Omental fat pad (tissue), 3 donors: ENCODE measurements at regions not wholly inside any gene's neighbourhood (a gene's known extent, or its start where the extent isn't known, plus 50 kb on each side); places are given as distances from the start of the nearest gene placed in this dataset.

Source experiments
- ATAC-seq: fragments of 150-250 bp; one replicate; pipeline ENCODE4 v1.9.1; 2016; ENCODE audit warnings: mild to moderate bottlenecking, moderate library complexity; ENCODE audit not compliant: low FRiP score
- DNase-seq: peaks from one replicate; pipeline ENCODE4 v3.0.0-alpha.2; 2019; ENCODE audit warnings: low spot score
- CTCF ChIP-seq, 3 donors: fragments of 450-650 bp; IDR thresholded peaks; one replicate each; pipeline ENCODE4 v1.5.1; 2016 to 2017; ENCODE audit warnings: antibody characterized with exemption in 3 of 3, mild to moderate bottlenecking in 3 of 3, moderate library complexity in 2 of 3

GRCh38 chr2:156003780-156004179 lies 328.7 kb downstream of the NR4A2 start:
- no peak for ATAC-seq
- no peak for TF ChIP-seq CTCF (IDR thresholded peaks at IDR 0.05)
- DNase-seq, result no peak

DNA sequence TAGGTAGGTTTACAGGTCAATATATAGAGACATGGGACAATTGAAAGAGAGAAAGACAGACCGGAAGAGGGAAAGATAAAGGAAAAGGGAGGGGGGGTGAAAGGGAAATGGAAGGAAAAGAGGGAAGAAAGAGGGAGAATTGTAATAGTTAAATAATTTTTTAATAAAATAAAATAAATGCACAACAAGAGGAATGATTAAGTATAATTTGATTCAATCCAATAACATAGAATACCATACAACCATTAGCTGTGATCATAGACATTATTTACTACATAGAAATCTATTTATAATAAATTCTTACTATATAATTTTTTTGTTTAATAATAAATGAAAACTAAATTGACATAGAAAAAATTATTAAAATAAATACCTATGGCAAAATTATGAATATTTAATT lies 330.7 kb downstream of the NR4A2 start:
- DNase-seq (no peak), ATAC-seq (no peak)
- no peak for TF ChIP-seq CTCF (IDR thresholded peaks at IDR 0.05)

DNA sequence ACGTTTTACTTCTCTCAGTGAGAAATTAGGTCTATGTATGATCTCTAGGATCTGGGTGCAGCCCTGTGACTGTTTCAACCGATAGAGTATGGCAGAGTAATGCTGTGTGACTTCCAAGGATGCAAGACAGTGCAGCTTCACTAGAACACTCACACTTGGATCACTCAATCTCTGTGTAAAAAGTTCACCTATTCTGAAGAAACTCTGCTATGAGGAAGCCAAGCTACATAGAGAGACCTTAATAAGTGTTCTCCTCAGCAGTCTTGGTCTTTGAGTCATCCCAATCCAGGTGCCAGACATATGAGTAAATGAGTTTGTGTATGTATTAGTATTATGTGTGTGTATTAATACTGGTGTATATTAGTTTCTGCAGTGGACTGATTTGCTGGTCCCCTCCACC lies 335.0 kb downstream of the NR4A2 start:
- DNase-seq, result no peak
- ATAC-seq, result no peak
- TF ChIP-seq CTCF (IDR thresholded peaks at IDR 0.05), result no peak

DNA sequence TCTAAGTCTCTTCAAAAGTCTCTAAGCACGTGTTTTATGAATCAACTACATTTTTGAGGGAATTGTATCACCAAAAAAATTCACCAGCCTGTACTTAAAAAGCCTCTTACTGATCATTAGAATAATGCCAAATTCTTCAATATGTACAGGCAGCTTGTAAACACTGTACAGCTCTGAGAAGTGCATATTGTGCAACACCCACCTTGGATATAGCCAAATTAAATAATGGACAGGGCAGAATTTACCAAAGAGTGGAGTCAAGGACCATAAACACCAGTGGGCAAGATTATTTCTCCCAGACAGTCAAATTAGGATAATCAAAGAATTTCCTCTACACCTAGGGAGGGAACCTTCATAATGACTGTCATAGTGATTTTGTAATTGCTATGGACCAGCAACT lies 338.2 kb downstream of the NR4A2 start:
- no peak for TF ChIP-seq CTCF (IDR thresholded peaks at IDR 0.05)
- DNase-seq (no peak), ATAC-seq (no peak)

GRCh38 chr2:155983845-155984244 lies 348.7 kb downstream of the NR4A2 start:
- no peak for ATAC-seq

GRCh38 chr2:155982135-155982534 lies 350.4 kb downstream of the NR4A2 start:
- no peak for TF ChIP-seq CTCF (IDR thresholded peaks at IDR 0.05)
- ATAC-seq (no peak), DNase-seq (no peak)

More at GRCh38 chr2:155983845-155984244, 348.7 kb downstream of the NR4A2 start:
- no peak for TF ChIP-seq CTCF (IDR thresholded peaks at IDR 0.05)
- DNase-seq, result no peak

DNA sequence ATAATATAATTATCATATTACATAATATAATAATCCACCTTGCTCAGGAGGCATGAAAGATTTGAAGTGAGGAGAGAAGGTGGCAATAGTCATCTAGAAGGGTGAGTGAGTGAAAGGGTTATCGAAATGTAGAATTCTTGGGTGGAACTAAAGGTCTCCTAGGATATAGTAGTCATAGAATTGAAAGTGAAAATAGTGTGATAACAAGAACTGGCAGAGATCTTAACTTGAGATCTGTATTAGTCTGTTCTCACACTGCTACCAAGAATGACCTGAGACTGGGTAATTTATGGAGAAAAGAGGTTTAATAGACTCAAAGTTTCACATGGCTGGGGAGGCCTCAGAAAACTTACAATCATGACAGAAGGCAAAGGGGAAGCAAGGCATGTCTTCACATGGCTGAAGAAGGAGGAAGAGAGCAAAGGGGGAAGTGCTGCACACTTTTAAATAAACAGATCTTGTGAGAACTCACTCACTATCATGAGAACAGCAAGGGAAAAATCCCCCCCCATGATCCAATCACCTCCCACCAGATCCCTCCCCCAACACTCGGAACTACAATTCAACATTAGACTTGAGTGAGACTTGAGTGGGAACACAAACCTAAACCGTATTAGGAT lies 351.5 kb downstream of the NR4A2 start:
- TF ChIP-seq CTCF (IDR thresholded peaks at IDR 0.05), result no peak
- DNase-seq, result no peak
- ATAC-seq, result no peak
